ENCODE measurements at regions not wholly inside any gene's neighbourhood (a gene's known extent, or its start where the extent isn't known, plus 50 kb on each side); places are given as distances from the start of the nearest gene placed in this dataset.
"Not testable (repeated sequence)": the region's sequence is repeated elsewhere in the genome, so short reads cannot be mapped to it uniquely, and the experiment has no call there.

- DNase-seq (ENCODE audit: low spot score): no peak
Measured at GRCh38 chr1:29631361-29631760, 395.0 kb downstream of the PTPRU start.

GRCh38 chr1:29630756-29631155 is 394.4 kb downstream of the PTPRU start:
- DNase-seq (ENCODE audit: low spot score): no peak

GRCh38 chr1:29629814-29630516 is 393.6 kb downstream of the PTPRU start:
- DNase-seq (ENCODE audit: low spot score): no peak

GRCh38 chr1:29629401-29629800 is 393.1 kb downstream of the PTPRU start:
- DNase-seq (ENCODE audit: low spot score): no peak

GRCh38 chr1:29628190-29628589 is 391.9 kb downstream of the PTPRU start:
- no peak for DNase-seq (ENCODE audit: low spot score)

GRCh38 chr1:29626726-29627125 is 390.4 kb downstream of the PTPRU start:
- DNase-seq (ENCODE audit: low spot score): no peak

GRCh38 chr1:29626066-29626465 is 389.7 kb downstream of the PTPRU start:
- no peak for DNase-seq (ENCODE audit: low spot score)

GRCh38 chr1:29625084-29625420 is 388.7 kb downstream of the PTPRU start:
- DNase-seq (ENCODE audit: low spot score): no peak

GRCh38 chr1:29624320-29625083 is 388.2 kb downstream of the PTPRU start:
- DNase-seq (ENCODE audit: low spot score): no peak

GRCh38 chr1:29623501-29623900 is 387.2 kb downstream of the PTPRU start:
- DNase-seq (ENCODE audit: low spot score): no peak

GRCh38 chr1:29621826-29622435 is 385.6 kb downstream of the PTPRU start:
- DNase-seq (ENCODE audit: low spot score): no peak

- no peak for DNase-seq (ENCODE audit: low spot score)
Measured at GRCh38 chr1:29620631-29621030, 384.3 kb downstream of the PTPRU start.

GRCh38 chr1:29607236-29607635 is 370.9 kb downstream of the PTPRU start:
- no peak for DNase-seq (ENCODE audit: low spot score)

- DNase-seq (ENCODE audit: low spot score): not testable (repeated sequence)
Measured at GRCh38 chr1:29604796-29605195, 368.5 kb downstream of the PTPRU start.

- DNase-seq (ENCODE audit: low spot score): no peak
Measured at GRCh38 chr1:29603622-29604021, 367.3 kb downstream of the PTPRU start.

- no peak for DNase-seq (ENCODE audit: low spot score)
Measured at GRCh38 chr1:29602203-29602602, 365.9 kb downstream of the PTPRU start.

- no peak for DNase-seq (ENCODE audit: low spot score)
Measured at GRCh38 chr1:29601021-29601420, 364.7 kb downstream of the PTPRU start.

- DNase-seq (ENCODE audit: low spot score): no peak
Measured at GRCh38 chr1:29599826-29600225, 363.5 kb downstream of the PTPRU start.

GRCh38 chr1:29599071-29599470 is 362.7 kb downstream of the PTPRU start:
- no peak for DNase-seq (ENCODE audit: low spot score)

GRCh38 chr1:29597861-29598260 is 361.5 kb downstream of the PTPRU start:
- no peak for DNase-seq (ENCODE audit: low spot score)

- DNase-seq (ENCODE audit: low spot score): no peak
Measured at GRCh38 chr1:29593601-29594382, 357.5 kb downstream of the PTPRU start.

GRCh38 chr1:29592731-29593130 is 356.4 kb downstream of the PTPRU start:
- no peak for DNase-seq (ENCODE audit: low spot score)

GRCh38 chr1:29592261-29592615 is 355.9 kb downstream of the PTPRU start:
- DNase-seq (ENCODE audit: low spot score): no peak

Measured in Ammon's horn (tissue), 1 donor.